WI38 (cell line): ENCODE measurements at regions not wholly inside any gene's neighbourhood (a gene's known extent, or its start where the extent isn't known, plus 50 kb on each side); places are given as distances from the start of the nearest gene placed in this dataset.

Experiments
- H3K4me3 ChIP-seq: 2 replicates; pipeline ENCODE4 v1.5.1; 2011; ENCODE audit warnings: low read depth, mild to moderate bottlenecking, control low read depth, low read length
- CTCF ChIP-seq: IDR thresholded peaks from 2 replicates; pipeline ENCODE4 v1.5.1; 2012; ENCODE audit warnings: low read depth, mild to moderate bottlenecking, control low read depth, low read length

DNA sequence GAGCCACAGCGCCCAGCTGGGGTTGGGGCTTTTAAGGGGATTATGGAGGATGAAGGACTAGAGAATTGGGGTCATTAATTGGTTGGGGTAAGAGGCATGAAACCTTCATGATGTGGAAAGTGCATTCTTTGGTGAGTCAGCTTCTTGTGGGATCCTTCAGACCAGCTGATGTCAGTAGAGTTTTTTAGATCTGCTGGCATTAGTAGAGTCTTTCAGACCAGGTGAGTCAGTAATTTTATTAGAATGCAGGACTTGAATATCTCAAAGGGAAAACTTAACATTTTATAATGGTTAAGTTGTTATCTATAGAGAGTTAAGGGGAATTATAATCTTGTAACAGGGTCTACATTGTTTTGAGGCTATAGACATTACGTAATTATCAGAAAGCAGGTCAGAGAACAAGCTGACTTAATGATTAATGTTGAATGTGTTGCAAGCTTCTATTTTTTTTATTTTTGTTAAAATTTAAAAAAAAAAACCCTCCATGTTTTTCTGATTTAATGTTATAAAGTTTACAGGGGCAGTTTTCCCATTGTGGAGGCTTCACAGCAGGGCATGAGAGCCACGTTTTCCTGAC, 160.9 kb upstream of the FMN2 start:
- H3K4me3 ChIP-seq = no peak overlapping the region
- TF ChIP-seq CTCF = no peak

DNA sequence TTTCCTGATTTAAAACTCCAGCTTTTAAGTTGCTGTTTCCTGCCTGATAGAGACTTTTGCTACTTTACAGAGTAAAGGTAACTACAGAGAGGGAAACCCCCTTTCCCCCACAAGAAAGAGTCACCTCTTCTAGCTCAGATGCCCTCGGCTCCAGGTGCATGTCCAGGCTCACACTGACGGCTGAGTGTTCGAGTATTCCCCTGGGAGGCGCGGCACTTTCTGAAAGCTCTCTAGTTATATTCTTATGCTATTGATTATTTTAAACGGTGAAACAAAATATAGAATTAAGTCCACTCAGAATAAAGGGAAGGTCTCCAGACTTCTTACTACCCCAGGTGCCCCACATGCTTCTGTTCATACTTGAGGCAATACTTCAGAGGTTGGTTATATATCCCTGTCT, 160.3 kb upstream of the FMN2 start:
- TF ChIP-seq CTCF = no peak
- no peak overlapping the region for H3K4me3 ChIP-seq

DNA sequence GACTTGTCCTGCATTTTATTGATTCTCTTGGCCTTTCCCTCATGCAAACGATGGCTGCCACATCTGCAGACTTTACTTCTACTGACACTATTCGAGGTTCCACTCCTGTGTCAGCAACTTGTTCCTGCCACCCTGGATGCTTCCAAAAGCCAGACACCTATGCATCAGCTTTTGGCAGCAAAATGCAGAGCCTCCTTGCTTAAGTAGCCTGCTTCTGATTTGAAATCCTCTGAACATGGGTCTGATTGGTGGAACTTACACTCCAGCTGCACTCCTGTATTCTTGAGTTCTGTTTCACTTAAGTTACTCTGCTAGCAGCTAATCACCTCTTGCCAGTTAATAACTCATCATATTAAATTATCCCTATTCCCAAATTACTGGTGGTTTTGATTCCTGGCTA, 152.1 kb upstream of the FMN2 start:
- no peak for TF ChIP-seq CTCF
- no peak overlapping the region for H3K4me3 ChIP-seq

- H3K4me3 ChIP-seq = no peak overlapping the region
- no peak for TF ChIP-seq CTCF
Observed at GRCh38 chr1:239943761-239944160, 147.9 kb upstream of the FMN2 start.

DNA sequence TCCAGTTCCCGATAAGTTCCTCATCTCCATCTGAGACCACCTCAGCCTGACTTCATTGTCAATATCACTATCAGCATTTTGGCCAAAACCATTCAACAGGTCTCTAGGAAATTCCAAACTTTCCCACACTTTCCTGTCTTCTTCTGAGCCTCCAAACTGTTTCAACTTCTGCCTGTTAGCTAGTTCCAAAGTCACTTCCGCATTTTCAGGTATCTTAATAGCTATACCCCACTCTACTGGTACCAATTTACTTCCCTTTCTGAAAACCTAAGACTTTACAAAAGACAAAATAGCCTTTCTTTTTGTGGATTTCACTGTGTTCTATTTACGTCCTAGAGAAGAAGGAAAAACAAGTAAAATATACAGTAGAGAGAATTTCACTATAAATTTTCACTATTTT, 147.0 kb upstream of the FMN2 start:
- TF ChIP-seq CTCF = no peak
- H3K4me3 ChIP-seq = no peak overlapping the region

DNA sequence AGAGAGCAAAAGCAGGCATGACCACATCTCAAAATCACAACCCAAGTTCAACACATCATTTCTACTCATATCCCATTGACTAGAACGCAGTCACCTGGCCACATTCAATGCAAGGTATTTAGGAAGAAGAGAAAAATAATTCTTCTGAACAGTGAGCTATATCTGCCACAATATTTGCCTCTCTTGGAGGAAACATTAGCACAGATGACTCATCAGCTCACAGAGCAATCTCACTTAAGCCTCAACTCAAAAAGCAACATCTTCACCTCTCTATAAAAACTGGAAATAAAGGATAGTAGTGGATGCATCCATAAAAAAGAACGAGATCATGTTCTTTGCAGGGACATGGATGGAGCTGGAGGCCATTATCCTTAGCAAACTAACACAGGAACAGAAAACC, 143.9 kb upstream of the FMN2 start:
- no peak overlapping the region for H3K4me3 ChIP-seq
- no peak for TF ChIP-seq CTCF

- peak; percentile 72 for TF ChIP-seq CTCF
Observed at GRCh38 chr1:239951511-239952140, 140.1 kb upstream of the FMN2 start.

More at GRCh38 chr1:239951511-239952140, 140.1 kb upstream of the FMN2 start:
- H3K4me3 ChIP-seq = no peak overlapping the region
